Testis (tissue), 2 donors: ENCODE measurements at regions not wholly inside any gene's neighbourhood (a gene's known extent, or its start where the extent isn't known, plus 50 kb on each side); places are given as distances from the start of the nearest gene placed in this dataset.

ENCODE experiments used
- DNase-seq: peaks from one replicate; pipeline ENCODE4 v3.0.0-alpha.2; 2019
- H3K27ac ChIP-seq, 2 donors: fragments of 200-600 bp; sonication (generic); one replicate each; pipeline ENCODE4 v1.5.1; 2019
- H3K27me3 ChIP-seq: fragments of 200-600 bp; sonication (generic); one replicate; pipeline ENCODE4 v1.5.1; 2019
- H3K36me3 ChIP-seq: fragments of 200-600 bp; sonication (generic); one replicate; pipeline ENCODE4 v1.5.1; 2017; ENCODE audit warnings: low read depth; ENCODE audit errors: missing control alignments
- H3K4me1 ChIP-seq: fragments of 200-600 bp; sonication (generic); one replicate; pipeline ENCODE4 v1.5.1; 2019
- H3K4me3 ChIP-seq, 2 donors: fragments of 200-600 bp; sonication (generic); one replicate each; pipeline ENCODE4 v1.5.1; 2017 to 2019
- H3K9me3 ChIP-seq: fragments of 200-600 bp; sonication (generic); one replicate; pipeline ENCODE4 v1.5.1; 2017
- CTCF ChIP-seq, 3 experiments: fragments of 450-650 bp in 2 of 3; fragments of 200-600 bp in 1 of 3; sonication (generic) in 1 of 3; IDR thresholded peaks; one replicate each; pipeline ENCODE4 v1.5.1; 2016 to 2019; ENCODE audit warnings: antibody characterized with exemption in 3 of 3, mild to moderate bottlenecking in 2 of 3, moderate library complexity in 1 of 3
- POLR2A ChIP-seq: fragments of 450-650 bp; IDR thresholded peaks from one replicate; pipeline ENCODE4 v1.6.1; 2017; ENCODE audit warnings: antibody characterized with exemption, mild to moderate bottlenecking, moderate library complexity
- WGBS, 2 donors: methylation state at CpG; one replicate each; pipeline ENCODE4 v1.1.5; 2018; 5-methylcytosine and 5-hydroxymethylcytosine counted together
- intact Hi-C: fragments of 100-400 bp; cut with DNase I; formaldehyde crosslinking; loops from one replicate; pipeline ENCODE4 v1.15.1; 2023; ENCODE audit warnings: low total_unique reads

GRCh38 chr11:10945196-10945595 lies 87.3 kb upstream of the ZBED5 start:
- Histone ChIP-seq H3K4me3 (no peak overlapping the region), H3K36me3 (no peaks in the 10 kb centered on the region), H3K9me3 (no peaks in the 10 kb centered on the region), H3K27ac (no peak overlapping the region), H3K27me3 (no peaks in the 10 kb centered on the region), H3K4me1 (no peaks in the 10 kb centered on the region)
- WGBS, 2 donors, result 56 to 62% methylated on average over 2 of the region's 2 CpGs
- intact Hi-C loops, result no loop called here
- no peak for DNase-seq
- no peak for TF ChIP-seq CTCF (IDR thresholded peaks at IDR 0.05)
- no peak for TF ChIP-seq POLR2A

DNA sequence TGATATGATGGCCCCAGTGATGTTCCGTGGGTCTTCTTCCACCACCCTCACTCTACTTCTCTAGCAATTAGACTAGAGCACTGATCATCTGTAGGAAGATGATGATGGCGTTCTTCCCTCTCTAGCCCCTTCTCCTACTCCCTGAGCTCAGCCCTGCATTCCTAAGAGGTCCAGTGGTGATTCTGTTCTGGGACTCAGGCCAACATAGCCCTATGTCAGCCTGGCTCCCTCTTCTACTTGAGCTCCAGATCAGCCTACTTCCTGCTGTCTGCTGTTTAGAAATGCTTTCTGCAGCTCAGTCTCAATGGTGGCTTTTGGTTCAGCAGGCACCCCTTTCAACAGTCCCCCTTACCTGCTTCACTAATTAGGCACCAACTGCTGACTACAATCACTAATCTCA lies 86.1 kb upstream of the ZBED5 start:
- intact Hi-C loops, result no loop called here
- no peaks in the 10 kb centered on the region for H3K4me1 ChIP-seq
- 88 to 100% methylated on average over 2 of the region's 2 CpGs for WGBS, 2 donors

GRCh38 chr11:10942620-10943019 lies 84.8 kb upstream of the ZBED5 start:
- intact Hi-C loops, result no loop called here
- no peaks in the 10 kb centered on the region for H3K27me3 ChIP-seq
- DNase-seq, result no peak
- H3K27ac ChIP-seq, result no peak overlapping the region
- no peak for TF ChIP-seq POLR2A
- TF ChIP-seq CTCF (IDR thresholded peaks at IDR 0.05), result no peak
- 73 to 94% methylated on average over 3 of the region's 3 CpGs for WGBS, 2 donors
- H3K4me3 ChIP-seq, result no peak overlapping the region
- H3K4me1 ChIP-seq, result no peaks in the 10 kb centered on the region
- H3K36me3 ChIP-seq, result no peaks in the 10 kb centered on the region
- H3K9me3 ChIP-seq, result no peaks in the 10 kb centered on the region

More for the DNA sequence above, 86.1 kb upstream of the ZBED5 start:
- Histone ChIP-seq H3K9me3 (no peaks in the 10 kb centered on the region), H3K4me3 (no peak overlapping the region), H3K27ac (no peak overlapping the region), H3K27me3 (no peaks in the 10 kb centered on the region), H3K36me3 (no peaks in the 10 kb centered on the region)
- no peak for TF ChIP-seq POLR2A
- no peak for TF ChIP-seq CTCF (IDR thresholded peaks at IDR 0.05)
- no peak for DNase-seq

GRCh38 chr11:10941871-10942270 lies 84.0 kb upstream of the ZBED5 start:
- intact Hi-C loops, result no loop called here
- no peaks in the 10 kb centered on the region for H3K9me3 ChIP-seq
- H3K4me1 ChIP-seq, result no peaks in the 10 kb centered on the region
- H3K36me3 ChIP-seq, result no peaks in the 10 kb centered on the region
- no peaks in the 10 kb centered on the region for H3K27me3 ChIP-seq
- H3K4me3 ChIP-seq, result no peak overlapping the region
- 89 to 95% methylated on average over 1 of the region's 1 CpG for WGBS, 2 donors
- no peak for DNase-seq
- TF ChIP-seq CTCF (IDR thresholded peaks at IDR 0.05), result no peak
- no peak for TF ChIP-seq POLR2A
- no peak overlapping the region for H3K27ac ChIP-seq

GRCh38 chr11:10941414-10941813 lies 83.6 kb upstream of the ZBED5 start:
- no peaks in the 10 kb centered on the region for H3K4me1 ChIP-seq
- no peak overlapping the region for H3K27ac ChIP-seq
- 59 to 70% methylated on average over 1 of the region's 1 CpG for WGBS, 2 donors
- no peak for TF ChIP-seq CTCF (IDR thresholded peaks at IDR 0.05)
- no peak for TF ChIP-seq POLR2A
- DNase-seq, result no peak
- intact Hi-C loops, result no loop called here
- no peaks in the 10 kb centered on the region for H3K36me3 ChIP-seq
- H3K4me3 ChIP-seq, result no peak overlapping the region
- H3K9me3 ChIP-seq, result no peaks in the 10 kb centered on the region
- H3K27me3 ChIP-seq, result no peaks in the 10 kb centered on the region
